Lung (tissue), 11 donors: ENCODE measurements at regions not wholly inside any gene's neighbourhood (a gene's known extent, or its start where the extent isn't known, plus 50 kb on each side); places are given as distances from the start of the nearest gene placed in this dataset.

Experiments used
- ATAC-seq: fragments of 200-7000 bp; cut with Tn5 transposase; one replicate; pipeline ENCODE4 v1.9.1; 2020; ENCODE audit warnings: moderate number of reproducible peaks; ENCODE audit not compliant: insufficient read depth, low FRiP score
- DNase-seq, 3 donors: peaks; one replicate each; pipeline ENCODE4 v3.0.0-alpha.2; 2013 to 2017
- H3K27ac ChIP-seq, 2 donors: one replicate each; pipeline ENCODE4 v1.5.1; 2013; ENCODE audit warnings: mild to moderate bottlenecking in 2 of 2, moderate library complexity in 2 of 2, control low read depth in 1 of 2, inconsistent platforms in 1 of 2, low read depth in 1 of 2, low read length in 1 of 2
- H3K27me3 ChIP-seq, 3 donors: one replicate each; pipeline ENCODE4 v1.5.1; 2013; ENCODE audit warnings: low read length in 2 of 3; ENCODE audit not compliant: control insufficient read depth in 3 of 3, insufficient read depth in 3 of 3
- H3K36me3 ChIP-seq, 4 donors: one replicate each; pipeline ENCODE4 v1.5.1; 2013; ENCODE audit warnings: low read length in 4 of 4, mild to moderate bottlenecking in 1 of 4, moderate library complexity in 1 of 4; ENCODE audit not compliant: control insufficient read depth in 4 of 4, insufficient read depth in 4 of 4
- H3K4me1 ChIP-seq, 5 donors: one replicate each; pipeline ENCODE4 v1.5.1; 2013; ENCODE audit warnings: low read length in 5 of 5, mild to moderate bottlenecking in 2 of 5, moderate library complexity in 1 of 5; ENCODE audit not compliant: control insufficient read depth in 5 of 5, insufficient read depth in 5 of 5
- H3K4me3 ChIP-seq: one replicate; pipeline ENCODE4 v1.5.1; 2013; ENCODE audit warnings: mild to moderate bottlenecking, control low read depth, moderate library complexity
- H3K9ac ChIP-seq, 2 donors: one replicate each; pipeline ENCODE4 v1.5.1; 2013; ENCODE audit warnings: low read length in 2 of 2, control low read depth in 1 of 2; ENCODE audit not compliant: insufficient read depth in 1 of 2
- H3K9me3 ChIP-seq, 4 donors: one replicate each; pipeline ENCODE4 v1.5.1; 2013; ENCODE audit warnings: low read length in 3 of 4, mild to moderate bottlenecking in 1 of 4, moderate library complexity in 1 of 4; ENCODE audit not compliant: control insufficient read depth in 4 of 4, insufficient read depth in 3 of 4
- CTCF ChIP-seq: IDR thresholded peaks from 2 replicates; pipeline ENCODE4 v1.5.1; 2012; ENCODE audit warnings: mild to moderate bottlenecking; ENCODE audit errors: control extremely low read depth, extremely low read depth
- WGBS, 2 donors: extraction: QIAGEN DNeasy Blood & Tissue Kit; methylation state at CpG; one replicate each; pipeline ENCODE4 v1.1.7; 2013; 5-methylcytosine and 5-hydroxymethylcytosine counted together
- donor health status: control.
- donor health status: control.
- donor health status: Bipolar disorder and iron deficiency.
- donor health status: healthy.
- donor health status: DM: yes; HTN: yes; CAD: no.

- Histone ChIP-seq H3K27me3 (peaks cover 6 to 32% (median 7%) of the 10 kb centered on the region in 3 donors), H3K4me1 (peaks cover 0 to 8% (median 0%) of the 10 kb centered on the region in 5 donors), H3K27ac (no peak overlapping the region), H3K4me3 (no peak overlapping the region), H3K9me3 (no peaks in the 10 kb centered on the region), H3K36me3 (no peaks in the 10 kb centered on the region), H3K9ac (no peak overlapping the region)
- ATAC-seq (peak; percentile 14), DNase-seq (peak in 2 of 3 donors; percentile 31 to 37)
- 43 to 65% methylated on average over 10 of the region's 10 CpGs for WGBS, 2 donors
- no peak for TF ChIP-seq CTCF
Measured at GRCh38 chr6:168877821-168878282, 375.8 kb downstream of the THBS2 start.

- Histone ChIP-seq H3K4me3 (no peak overlapping the region), H3K27ac (no peak overlapping the region), H3K4me1 (peaks cover 0 to 8% (median 0%) of the 10 kb centered on the region in 5 donors), H3K9ac (no peak overlapping the region), H3K27me3 (peaks cover 6 to 32% (median 7%) of the 10 kb centered on the region in 3 donors), H3K36me3 (no peaks in the 10 kb centered on the region), H3K9me3 (no peaks in the 10 kb centered on the region)
- ATAC-seq (no peak), DNase-seq (no peak)
- TF ChIP-seq CTCF, result no peak
- 67 to 78% methylated on average over 15 of the region's 15 CpGs for WGBS, 2 donors
Measured at GRCh38 chr6:168876956-168877355, 376.7 kb downstream of the THBS2 start.

GRCh38 chr6:168875811-168876576, 377.7 kb downstream of the THBS2 start:
- peaks cover 0 to 8% (median 0%) of the 10 kb centered on the region in 5 donors for H3K4me1 ChIP-seq
- no peak for ATAC-seq
- H3K27ac ChIP-seq, result no peak overlapping the region
- no peak overlapping the region for H3K9ac ChIP-seq
- H3K36me3 ChIP-seq, result no peaks in the 10 kb centered on the region
- DNase-seq, result no peak
- no peak overlapping the region for H3K4me3 ChIP-seq
- WGBS, 2 donors, result 90 to 94% methylated on average over 26 of the region's 26 CpGs
- no peak for TF ChIP-seq CTCF
- no peaks in the 10 kb centered on the region for H3K9me3 ChIP-seq
- peaks cover 3 to 32% (median 7%) of the 10 kb centered on the region in 3 donors for H3K27me3 ChIP-seq
